Lower lobe of right lung (tissue), 2 donors: ENCODE measurements at regions not wholly inside any gene's neighbourhood (a gene's known extent, or its start where the extent isn't known, plus 50 kb on each side); places are given as distances from the start of the nearest gene placed in this dataset.

Experiments used
- ATAC-seq, 2 donors: fragments of 200-7000 bp; cut with Tn5 transposase; one replicate each; pipeline ENCODE4 v1.9.1; 2020 to 2022; ENCODE audit warnings: mild to moderate bottlenecking in 2 of 2, moderate library complexity in 2 of 2
- DNase-seq: peaks from one replicate; pipeline ENCODE4 v3.0.0-alpha.2; 2020
- H3K27ac ChIP-seq: fragments of 200-600 bp; one replicate; pipeline ENCODE4 v1.8.0; 2022
- H3K27me3 ChIP-seq: fragments of 200-600 bp; one replicate; pipeline ENCODE4 v1.8.0; 2022; ENCODE audit warnings: low read depth
- H3K36me3 ChIP-seq: fragments of 200-600 bp; one replicate; pipeline ENCODE4 v1.8.0; 2022; ENCODE audit warnings: mild to moderate bottlenecking
- H3K4me1 ChIP-seq: fragments of 200-600 bp; one replicate; pipeline ENCODE4 v1.8.0; 2022
- H3K4me3 ChIP-seq: fragments of 200-600 bp; one replicate; pipeline ENCODE4 v1.8.0; 2022; ENCODE audit warnings: mild to moderate bottlenecking
- H3K9me3 ChIP-seq: fragments of 200-600 bp; one replicate; pipeline ENCODE4 v1.8.0; 2022
- CTCF ChIP-seq: fragments of 200-600 bp; IDR thresholded peaks from one replicate; pipeline ENCODE4 v1.8.0; 2022; ENCODE audit warnings: antibody characterized with exemption, mild to moderate bottlenecking
- intact Hi-C: fragments of 100-400 bp; cut with DNase I; formaldehyde crosslinking; loops from one replicate; pipeline ENCODE4 v1.11.0; 2022
- donor health status: DM: no; HTN: yes; CAD: no; lungs with severe emphysema.

GRCh38 chr2:116042530-116042929, 1600.1 kb downstream of the DPP10 start:
- no peaks in the 10 kb centered on the region for H3K36me3 ChIP-seq

GRCh38 chr2:116057538-116057937, 1615.1 kb downstream of the DPP10 start:
- DNase-seq (no peak), ATAC-seq (no peak)
- Histone ChIP-seq H3K9me3 (no peaks in the 10 kb centered on the region), H3K4me3 (no peak overlapping the region), H3K27me3 (no peaks in the 10 kb centered on the region), H3K4me1 (no peaks in the 10 kb centered on the region), H3K36me3 (no peaks in the 10 kb centered on the region), H3K27ac (no peak overlapping the region)
- no peak for TF ChIP-seq CTCF
- intact Hi-C loops: no loop called here

More at GRCh38 chr2:116042530-116042929, 1600.1 kb downstream of the DPP10 start:
- Histone ChIP-seq H3K4me3 (no peak overlapping the region), H3K4me1 (no peaks in the 10 kb centered on the region), H3K27me3 (no peaks in the 10 kb centered on the region), H3K9me3 (no peaks in the 10 kb centered on the region), H3K27ac (no peak overlapping the region)
- DNase-seq (no peak), ATAC-seq (no peak)
- TF ChIP-seq CTCF: no peak
- intact Hi-C loops: no loop called here

GRCh38 chr2:116061023-116061422, 1618.6 kb downstream of the DPP10 start:
- ATAC-seq (no peak), DNase-seq (no peak)
- H3K27ac ChIP-seq: no peak overlapping the region
- intact Hi-C loops: no loop called here
- H3K4me3 ChIP-seq: no peak overlapping the region
- H3K36me3 ChIP-seq: no peaks in the 10 kb centered on the region
- no peak for TF ChIP-seq CTCF
- H3K9me3 ChIP-seq: no peaks in the 10 kb centered on the region
- H3K4me1 ChIP-seq: no peaks in the 10 kb centered on the region
- no peaks in the 10 kb centered on the region for H3K27me3 ChIP-seq

GRCh38 chr2:116073731-116074130, 1631.3 kb downstream of the DPP10 start:
- TF ChIP-seq CTCF: no peak
- no peaks in the 10 kb centered on the region for H3K4me1 ChIP-seq
- no peak overlapping the region for H3K27ac ChIP-seq
- no peaks in the 10 kb centered on the region for H3K36me3 ChIP-seq
- H3K4me3 ChIP-seq: no peak overlapping the region
- DNase-seq: no peak
- intact Hi-C loops: no loop called here
- H3K9me3 ChIP-seq: no peaks in the 10 kb centered on the region
- no peaks in the 10 kb centered on the region for H3K27me3 ChIP-seq
- ATAC-seq: no peak

- TF ChIP-seq CTCF: no peak
- intact Hi-C loops: no loop called here
Measured at GRCh38 chr2:116074161-116074560, 1631.7 kb downstream of the DPP10 start.

GRCh38 chr2:116088236-116088635, 1645.8 kb downstream of the DPP10 start:
- Histone ChIP-seq H3K4me1 (no peaks in the 10 kb centered on the region), H3K9me3 (no peaks in the 10 kb centered on the region), H3K4me3 (no peak overlapping the region), H3K36me3 (no peaks in the 10 kb centered on the region), H3K27ac (no peak overlapping the region), H3K27me3 (no peaks in the 10 kb centered on the region)
- ATAC-seq (no peak), DNase-seq (no peak)
- no peak for TF ChIP-seq CTCF
- intact Hi-C loops: no loop called here

More at GRCh38 chr2:116074161-116074560, 1631.7 kb downstream of the DPP10 start:
- Histone ChIP-seq H3K36me3 (no peaks in the 10 kb centered on the region), H3K9me3 (no peaks in the 10 kb centered on the region), H3K27ac (no peak overlapping the region), H3K27me3 (no peaks in the 10 kb centered on the region), H3K4me3 (no peak overlapping the region), H3K4me1 (no peaks in the 10 kb centered on the region)
- DNase-seq (no peak), ATAC-seq (no peak)
